HEK293T (cell line): ENCODE measurements at regions not wholly inside any gene's neighbourhood (a gene's known extent, or its start where the extent isn't known, plus 50 kb on each side); places are given as distances from the start of the nearest gene placed in this dataset.

Experiments
- BHLHE40 ChIP-seq: fragments of 450-650 bp; IDR thresholded peaks from 2 replicates; pipeline ENCODE4 v1.6.1; 2016; ENCODE audit warnings: mild to moderate bottlenecking, moderate library complexity, borderline replicate concordance
- L3MBTL2 ChIP-seq: fragments of 450-650 bp; conservative IDR thresholded peaks from 2 replicates; pipeline ENCODE4 v1.6.1; 2016; ENCODE audit warnings: mild to moderate bottlenecking
- NFRKB ChIP-seq: fragments of 450-650 bp; IDR thresholded peaks from 2 replicates; pipeline ENCODE4 v1.6.1; 2016; ENCODE audit warnings: mild to moderate bottlenecking, moderate library complexity
- ZNF384 ChIP-seq: fragments of 450-650 bp; IDR thresholded peaks from 2 replicates; pipeline ENCODE4 v1.6.1; 2016

GRCh38 chr7:1343551-1343950 is 110.9 kb downstream of the UNCX start:
- TF ChIP-seq BHLHE40 (no peak), L3MBTL2 (no peak), ZNF384 (no peak), NFRKB (no peak)
